PFSK-1 (cell line): ENCODE measurements at regions not wholly inside any gene's neighbourhood (a gene's known extent, or its start where the extent isn't known, plus 50 kb on each side); places are given as distances from the start of the nearest gene placed in this dataset.

Experiments
- FOXP2 ChIP-seq: optimal IDR thresholded peaks from 2 replicates; pipeline ENCODE3; 2011; ENCODE audit warnings: borderline replicate concordance, control low read depth, inconsistent platforms; ENCODE audit not compliant: insufficient read depth; ENCODE audit errors: extremely low read length, extremely low read depth
- POLR2AphosphoS5 ChIP-seq: IDR thresholded peaks from 2 replicates; pipeline ENCODE4 v1.6.1; 2012; ENCODE audit warnings: low read depth, mild to moderate bottlenecking, control low read depth, low read length, moderate library complexity
- REST ChIP-seq, 2 experiments: IDR thresholded peaks; 2 replicates each; pipeline versions ENCODE4 v1.6.1 to v1.8.0; 2011 to 2012; ENCODE audit warnings: low read depth in 2 of 2, low read length in 2 of 2, control low read depth in 1 of 2, inconsistent platforms in 1 of 2, mild to moderate bottlenecking in 1 of 2, moderate library complexity in 1 of 2; ENCODE audit not compliant: insufficient read depth in 1 of 2
- SIN3A ChIP-seq: IDR thresholded peaks from 2 replicates; pipeline ENCODE4 v1.6.1; 2012; ENCODE audit warnings: mild to moderate bottlenecking, low read length, moderate library complexity, borderline replicate concordance; ENCODE audit not compliant: insufficient read depth
- TAF1 ChIP-seq: IDR thresholded peaks from 2 replicates; pipeline ENCODE4 v1.6.1; 2012; ENCODE audit warnings: low read length, control low read depth, borderline replicate concordance; ENCODE audit not compliant: insufficient read depth

- TF ChIP-seq POLR2AphosphoS5 = no peak
- no peak for TF ChIP-seq TAF1
- TF ChIP-seq REST (IDR thresholded peaks at IDR 0.05; ENCODE audit: insufficient read depth in 1 of 2, low read depth in 2 of 2, low read length in 2 of 2) = no peak
- TF ChIP-seq SIN3A = no peak
- TF ChIP-seq FOXP2 = no peak
These were observed 96.9 kb upstream of the SGK1 start for GRCh38 chr6:134414793-134415192.
